Fibroblast of pulmonary artery (primary cell): ENCODE measurements at regions not wholly inside any gene's neighbourhood (a gene's known extent, or its start where the extent isn't known, plus 50 kb on each side); places are given as distances from the start of the nearest gene placed in this dataset.
"Not testable (repeated sequence)": the region's sequence is repeated elsewhere in the genome, so short reads cannot be mapped to it uniquely, and the experiment has no call there.

Source experiments
- DNase-seq: peaks from one replicate; pipeline ENCODE4 v3.0.0-alpha.2; 2010; ENCODE audit warnings: low read depth
- H3K4me3 ChIP-seq: replicated peaks from 2 replicates; pipeline ENCODE4 v1.5.1; 2011; ENCODE audit warnings: low read depth, mild to moderate bottlenecking, control low read depth, low read length, moderate library complexity
- CTCF ChIP-seq: IDR thresholded peaks from 2 replicates; pipeline ENCODE4 v1.5.1; 2011; ENCODE audit warnings: mild to moderate bottlenecking, control low read depth, low read length, inconsistent platforms; ENCODE audit errors: missing control alignments

GRCh38 chr20:40280616-40281015 lies 408.4 kb downstream of the MAFB start:
- no peak overlapping the region for H3K4me3 ChIP-seq
- no peak for TF ChIP-seq CTCF
- DNase-seq: no peak

GRCh38 chr20:40279390-40279789 lies 409.6 kb downstream of the MAFB start:
- no peak for TF ChIP-seq CTCF
- no peak overlapping the region for H3K4me3 ChIP-seq
- peak; percentile 65 for DNase-seq

GRCh38 chr20:40278673-40279072 lies 410.4 kb downstream of the MAFB start:
- TF ChIP-seq CTCF: no peak
- no peak overlapping the region for H3K4me3 ChIP-seq
- DNase-seq: no peak

GRCh38 chr20:40276301-40276700 lies 412.7 kb downstream of the MAFB start:
- H3K4me3 ChIP-seq: no peak overlapping the region
- no peak for TF ChIP-seq CTCF
- DNase-seq: no peak

DNA sequence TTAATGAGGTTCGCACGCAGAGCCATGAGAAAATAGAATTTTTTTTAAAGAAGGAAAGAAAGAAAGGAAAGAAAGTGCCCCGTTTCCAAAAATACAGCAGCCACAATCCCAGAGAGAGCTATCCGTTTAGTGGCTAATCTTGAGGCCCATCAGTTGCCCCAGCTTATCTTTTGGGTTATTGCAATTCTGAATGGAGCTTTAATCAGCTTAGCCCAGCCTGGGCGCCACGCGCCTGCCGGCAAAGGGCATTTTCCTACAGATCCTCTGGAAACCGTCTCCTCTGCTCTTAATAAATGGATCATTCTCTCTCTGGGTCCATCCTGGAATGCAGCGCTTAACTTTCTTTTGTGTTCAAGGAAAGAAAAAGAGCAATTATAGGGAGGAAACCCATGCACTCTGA lies 413.3 kb downstream of the MAFB start:
- DNase-seq: no peak
- TF ChIP-seq CTCF: no peak
- H3K4me3 ChIP-seq: no peak overlapping the region

GRCh38 chr20:40274912-40275533 lies 414.0 kb downstream of the MAFB start:
- DNase-seq: no peak
- TF ChIP-seq CTCF: no peak
- no peak overlapping the region for H3K4me3 ChIP-seq

- not testable (repeated sequence) for DNase-seq, H3K4me3 ChIP-seq
Measured at GRCh38 chr20:40269274-40269673, 419.8 kb downstream of the MAFB start.
